Nephron (organoid): ENCODE measurements at regions not wholly inside any gene's neighbourhood (a gene's known extent, or its start where the extent isn't known, plus 50 kb on each side); places are given as distances from the start of the nearest gene placed in this dataset.

ENCODE experiments used
- H3K27ac Mint-ChIP-seq, 3 experiments: 2 replicates each; pipeline ENCODE4 v1.8.0; 2020; ENCODE audit warnings: mixed read lengths in 3 of 3, mild to moderate bottlenecking in 2 of 3, moderate library complexity in 1 of 3
- H3K27me3 Mint-ChIP-seq: 2 replicates; pipeline ENCODE4 v1.8.0; 2021; ENCODE audit warnings: low read depth, mild to moderate bottlenecking, moderate library complexity, mixed read lengths
- H3K36me3 Mint-ChIP-seq: 2 replicates; pipeline ENCODE4 v1.8.0; 2020; ENCODE audit warnings: low read depth, mixed read lengths
- H3K4me1 Mint-ChIP-seq: 2 replicates; pipeline ENCODE4 v1.8.0; 2020; ENCODE audit warnings: mixed read lengths
- H3K4me3 Mint-ChIP-seq, 3 experiments: 2 replicates each; pipeline ENCODE4 v1.8.0; 2020; ENCODE audit warnings: mild to moderate bottlenecking in 3 of 3, mixed read lengths in 3 of 3, moderate library complexity in 2 of 3
- H3K9me3 Mint-ChIP-seq: 2 replicates; pipeline ENCODE4 v1.8.0; 2020; ENCODE audit warnings: mixed read lengths
- CTCF ChIP-seq, 3 experiments: fragments of 200-600 bp; sonication (generic); IDR thresholded peaks; one replicate each; pipeline ENCODE4 v1.5.0; 2021; ENCODE audit warnings: antibody characterized with exemption in 3 of 3; ENCODE audit not compliant: unreplicated experiment in 3 of 3

- Mint-ChIP-seq H3K4me1 (peaks cover 34% of the 10 kb centered on the region), H3K27me3 (no peaks in the 10 kb centered on the region), H3K36me3 (no peaks in the 10 kb centered on the region), H3K9me3 (peaks cover 14% of the 10 kb centered on the region), H3K27ac (peak overlapping the region; percentile 40 to 81 (median 71)), H3K4me3 (no peak overlapping the region)
- TF ChIP-seq CTCF (IDR thresholded peaks at IDR 0.05; ENCODE audit: unreplicated experiment in 3 of 3): no peak
These were observed 368.7 kb upstream of the PRICKLE1 start for GRCh38 chr12:42958291-42958674.

- Mint-ChIP-seq H3K4me1 (peaks cover 33% of the 10 kb centered on the region), H3K36me3 (no peaks in the 10 kb centered on the region), H3K27me3 (no peaks in the 10 kb centered on the region), H3K9me3 (peaks cover 18% of the 10 kb centered on the region), H3K27ac (peak overlapping the region; percentile 40 to 81 (median 71)), H3K4me3 (no peak overlapping the region)
- no peak for TF ChIP-seq CTCF (IDR thresholded peaks at IDR 0.05; ENCODE audit: unreplicated experiment in 3 of 3)
These were observed 368.2 kb upstream of the PRICKLE1 start for GRCh38 chr12:42957561-42958290.

- TF ChIP-seq CTCF (IDR thresholded peaks at IDR 0.05; ENCODE audit: unreplicated experiment in 3 of 3): no peak
- no peaks in the 10 kb centered on the region for H3K36me3 Mint-ChIP-seq
- no peaks in the 10 kb centered on the region for H3K27me3 Mint-ChIP-seq
- peaks cover 20% of the 10 kb centered on the region for H3K9me3 Mint-ChIP-seq
- H3K27ac Mint-ChIP-seq: peak overlapping the region in 1 of 3 experiments; percentile 81
- no peak overlapping the region for H3K4me3 Mint-ChIP-seq
- peaks cover 33% of the 10 kb centered on the region for H3K4me1 Mint-ChIP-seq
These were observed 367.6 kb upstream of the PRICKLE1 start for GRCh38 chr12:42957136-42957535.

- H3K36me3 Mint-ChIP-seq: peaks cover 3% of the 10 kb centered on the region
These were observed 363.5 kb upstream of the PRICKLE1 start for GRCh38 chr12:42953021-42953420.

GRCh38 chr12:42946871-42947381 is 357.4 kb upstream of the PRICKLE1 start:
- Mint-ChIP-seq H3K9me3 (peaks cover 50% of the 10 kb centered on the region), H3K27me3 (peaks cover 4% of the 10 kb centered on the region), H3K4me1 (no peaks in the 10 kb centered on the region), H3K36me3 (peaks cover 10% of the 10 kb centered on the region), H3K4me3 (no peak overlapping the region), H3K27ac (no peak overlapping the region)
- TF ChIP-seq CTCF (IDR thresholded peaks at IDR 0.05; ENCODE audit: unreplicated experiment in 3 of 3): no peak

More at GRCh38 chr12:42953021-42953420, 363.5 kb upstream of the PRICKLE1 start:
- Mint-ChIP-seq H3K4me3 (no peak overlapping the region), H3K27ac (no peak overlapping the region), H3K27me3 (no peaks in the 10 kb centered on the region), H3K4me1 (peaks cover 16% of the 10 kb centered on the region), H3K9me3 (peaks cover 37% of the 10 kb centered on the region)
- TF ChIP-seq CTCF (IDR thresholded peaks at IDR 0.05; ENCODE audit: unreplicated experiment in 3 of 3): no peak

GRCh38 chr12:42945927-42946326 is 356.4 kb upstream of the PRICKLE1 start:
- H3K36me3 Mint-ChIP-seq: peaks cover 11% of the 10 kb centered on the region
- H3K4me1 Mint-ChIP-seq: no peaks in the 10 kb centered on the region
- no peak overlapping the region for H3K4me3 Mint-ChIP-seq
- no peak for TF ChIP-seq CTCF (IDR thresholded peaks at IDR 0.05; ENCODE audit: unreplicated experiment in 3 of 3)
- no peak overlapping the region for H3K27ac Mint-ChIP-seq
- peaks cover 4% of the 10 kb centered on the region for H3K27me3 Mint-ChIP-seq
- H3K9me3 Mint-ChIP-seq: peaks cover 55% of the 10 kb centered on the region
